CD4-positive, alpha-beta T cell treated with Interferon alpha-2 for 1 hour (primary cell): ENCODE measurements at regions not wholly inside any gene's neighbourhood (a gene's known extent, or its start where the extent isn't known, plus 50 kb on each side); places are given as distances from the start of the nearest gene placed in this dataset.
"Not testable (repeated sequence)": the region's sequence is repeated elsewhere in the genome, so short reads cannot be mapped to it uniquely, and the experiment has no call there.

Source experiments
- DNase-seq, 2 donors: peaks; one replicate each; pipeline ENCODE4 v3.0.0-alpha.2; 2020 to 2022

- DNase-seq, result no peak
These were observed 1946.3 kb upstream of the CDH9 start for GRCh38 chr5:28984639-28985038.

- DNase-seq, result no peak
These were observed 1937.1 kb upstream of the CDH9 start for GRCh38 chr5:28975508-28975907.

GRCh38 chr5:28967848-28968247 is 1929.5 kb upstream of the CDH9 start:
- no peak for DNase-seq

- no peak for DNase-seq
These were observed 1923.4 kb upstream of the CDH9 start for GRCh38 chr5:28961816-28962215.

- no peak for DNase-seq
These were observed 1920.2 kb upstream of the CDH9 start for GRCh38 chr5:28958581-28958980.

- DNase-seq, result no peak
These were observed 1919.1 kb upstream of the CDH9 start for GRCh38 chr5:28957450-28957849.

- no peak for DNase-seq
These were observed 1915.7 kb upstream of the CDH9 start for GRCh38 chr5:28954074-28954473.

GRCh38 chr5:28947865-28948264 is 1909.5 kb upstream of the CDH9 start:
- no peak for DNase-seq

GRCh38 chr5:28945859-28946258 is 1907.5 kb upstream of the CDH9 start:
- DNase-seq, result no peak

GRCh38 chr5:28929366-28929765 is 1891.0 kb upstream of the CDH9 start:
- not testable (repeated sequence) for DNase-seq

GRCh38 chr5:28928327-28928790 is 1890.0 kb upstream of the CDH9 start:
- not testable (repeated sequence) for DNase-seq

- no peak for DNase-seq
These were observed 1889.4 kb upstream of the CDH9 start for GRCh38 chr5:28927559-28928326.

- no peak for DNase-seq
These were observed 1888.0 kb upstream of the CDH9 start for GRCh38 chr5:28926422-28926821.

GRCh38 chr5:28917631-28918030 is 1879.2 kb upstream of the CDH9 start:
- DNase-seq, result no peak

GRCh38 chr5:28914297-28914696 is 1875.9 kb upstream of the CDH9 start:
- no peak for DNase-seq

GRCh38 chr5:28903643-28904042 is 1865.3 kb upstream of the CDH9 start:
- DNase-seq, result no peak

GRCh38 chr5:28896949-28897348 is 1858.6 kb upstream of the CDH9 start:
- DNase-seq, result no peak

- DNase-seq, result no peak
These were observed 1842.5 kb upstream of the CDH9 start for GRCh38 chr5:28880936-28881335.

GRCh38 chr5:28877050-28877449 is 1838.7 kb upstream of the CDH9 start:
- DNase-seq, result no peak

- DNase-seq, result no peak
These were observed 1825.6 kb upstream of the CDH9 start for GRCh38 chr5:28864006-28864405.

GRCh38 chr5:28862860-28863196 is 1824.4 kb upstream of the CDH9 start:
- no peak for DNase-seq

- no peak for DNase-seq
These were observed 1823.9 kb upstream of the CDH9 start for GRCh38 chr5:28862137-28862859.

GRCh38 chr5:28855626-28856025 is 1817.2 kb upstream of the CDH9 start:
- no peak for DNase-seq

- DNase-seq, result no peak
These were observed 1812.0 kb upstream of the CDH9 start for GRCh38 chr5:28850320-28850921.
